ENCODE measurements at regions not wholly inside any gene's neighbourhood (a gene's known extent, or its start where the extent isn't known, plus 50 kb on each side); places are given as distances from the start of the nearest gene placed in this dataset.

GRCh38 chr9:109681301-109681700 lies 98.7 kb upstream of the PALM2AKAP2 start:
- intact Hi-C loops (cut with DNase I; ENCODE audit: low total_unique reads): no loop called here
- no peaks in the 10 kb centered on the region for H3K27me3 ChIP-seq
- no peaks in the 10 kb centered on the region for H3K9me3 ChIP-seq
- H3K4me1 ChIP-seq: no peaks in the 10 kb centered on the region
- H3K36me3 ChIP-seq: no peaks in the 10 kb centered on the region
- no peak overlapping the region for H3K27ac ChIP-seq
- no peak overlapping the region for H3K4me3 ChIP-seq
- no peak for DNase-seq
- TF ChIP-seq CTCF (IDR thresholded peaks at IDR 0.05): no peak

GRCh38 chr9:109682227-109682626 lies 97.8 kb upstream of the PALM2AKAP2 start:
- Histone ChIP-seq H3K9me3 (no peaks in the 10 kb centered on the region), H3K36me3 (no peaks in the 10 kb centered on the region)
- TF ChIP-seq CTCF (IDR thresholded peaks at IDR 0.05): no peak

GRCh38 chr9:109683521-109683920 lies 96.5 kb upstream of the PALM2AKAP2 start:
- H3K27me3 ChIP-seq: no peaks in the 10 kb centered on the region
- no peaks in the 10 kb centered on the region for H3K4me1 ChIP-seq
- no peak overlapping the region for H3K4me3 ChIP-seq
- no peak for DNase-seq
- H3K9me3 ChIP-seq: no peaks in the 10 kb centered on the region
- H3K36me3 ChIP-seq: no peaks in the 10 kb centered on the region
- intact Hi-C loops (cut with DNase I; ENCODE audit: low total_unique reads): no loop called here
- TF ChIP-seq CTCF (IDR thresholded peaks at IDR 0.05): no peak
- no peak overlapping the region for H3K27ac ChIP-seq

More at GRCh38 chr9:109682227-109682626, 97.8 kb upstream of the PALM2AKAP2 start:
- intact Hi-C loops (cut with DNase I; ENCODE audit: low total_unique reads): no loop called here
- DNase-seq: no peak
- no peaks in the 10 kb centered on the region for H3K4me1 ChIP-seq
- H3K27ac ChIP-seq: no peak overlapping the region
- no peak overlapping the region for H3K4me3 ChIP-seq
- no peaks in the 10 kb centered on the region for H3K27me3 ChIP-seq

GRCh38 chr9:109689701-109690100 lies 90.3 kb upstream of the PALM2AKAP2 start:
- intact Hi-C loops (cut with DNase I; ENCODE audit: low total_unique reads): no loop called here
- no peak for TF ChIP-seq CTCF (IDR thresholded peaks at IDR 0.05)
- H3K9me3 ChIP-seq: no peaks in the 10 kb centered on the region
- H3K4me1 ChIP-seq: no peaks in the 10 kb centered on the region
- H3K4me3 ChIP-seq: no peak overlapping the region
- H3K27ac ChIP-seq: no peak overlapping the region
- H3K36me3 ChIP-seq: no peaks in the 10 kb centered on the region
- no peaks in the 10 kb centered on the region for H3K27me3 ChIP-seq
- no peak for DNase-seq

GRCh38 chr9:109699019-109699418 lies 81.0 kb upstream of the PALM2AKAP2 start:
- no peak for DNase-seq
- Histone ChIP-seq H3K4me1 (peaks cover 0 to 13% (median 0%) of the 10 kb centered on the region in 4 donors), H3K4me3 (no peak overlapping the region), H3K9me3 (no peaks in the 10 kb centered on the region), H3K36me3 (no peaks in the 10 kb centered on the region), H3K27me3 (no peaks in the 10 kb centered on the region), H3K27ac (no peak overlapping the region)
- intact Hi-C loops (cut with DNase I; ENCODE audit: low total_unique reads): no loop called here
- no peak for TF ChIP-seq CTCF (IDR thresholded peaks at IDR 0.05)

GRCh38 chr9:109704546-109704945 lies 75.5 kb upstream of the PALM2AKAP2 start:
- no peak for DNase-seq
- intact Hi-C loops (cut with DNase I; ENCODE audit: low total_unique reads): no loop called here
- Histone ChIP-seq H3K27ac (no peak overlapping the region), H3K4me1 (peaks cover 0 to 43% (median 16%) of the 10 kb centered on the region in 4 donors), H3K9me3 (no peaks in the 10 kb centered on the region), H3K27me3 (no peaks in the 10 kb centered on the region), H3K4me3 (no peak overlapping the region), H3K36me3 (no peaks in the 10 kb centered on the region)
- TF ChIP-seq CTCF (IDR thresholded peaks at IDR 0.05): no peak
